AG04449 (cell line): ENCODE measurements at regions not wholly inside any gene's neighbourhood (a gene's known extent, or its start where the extent isn't known, plus 50 kb on each side); places are given as distances from the start of the nearest gene placed in this dataset.

Source experiments
- CTCF ChIA-PET: fragments of 350-600 bp; formaldehyde crosslinking; extraction: SDS; loops from one replicate; lab custom pipeline; 2021; ENCODE audit warnings: antibody characterized with exemption; lab: Yijun Ruan, JAX
- POLR2A ChIA-PET: fragments of 400-600, 350-600 bp; formaldehyde crosslinking; extraction: SDS; loops from one replicate; lab custom pipeline; 2020; ENCODE audit warnings: antibody characterized with exemption, inconsistent platforms; lab: Yijun Ruan, JAX
- DNase-seq: peaks from one replicate; pipeline ENCODE4 v3.0.0-alpha.2; 2010; ENCODE audit warnings: low read depth, low spot score
- H3K4me3 ChIP-seq: 2 replicates; pipeline ENCODE4 v1.5.1; 2011; ENCODE audit warnings: low read depth, mild to moderate bottlenecking, control low read depth, low read length
- TF ChIP-seq, protein P1 (sequence below): IDR thresholded peaks from one replicate; pipeline ENCODE4 v1.5.1; 2011; ENCODE audit warnings: mild to moderate bottlenecking, moderate library complexity, low read length, control low read depth, inconsistent platforms; ENCODE audit not compliant: insufficient read depth; ENCODE audit errors: missing control alignments

DNA sequence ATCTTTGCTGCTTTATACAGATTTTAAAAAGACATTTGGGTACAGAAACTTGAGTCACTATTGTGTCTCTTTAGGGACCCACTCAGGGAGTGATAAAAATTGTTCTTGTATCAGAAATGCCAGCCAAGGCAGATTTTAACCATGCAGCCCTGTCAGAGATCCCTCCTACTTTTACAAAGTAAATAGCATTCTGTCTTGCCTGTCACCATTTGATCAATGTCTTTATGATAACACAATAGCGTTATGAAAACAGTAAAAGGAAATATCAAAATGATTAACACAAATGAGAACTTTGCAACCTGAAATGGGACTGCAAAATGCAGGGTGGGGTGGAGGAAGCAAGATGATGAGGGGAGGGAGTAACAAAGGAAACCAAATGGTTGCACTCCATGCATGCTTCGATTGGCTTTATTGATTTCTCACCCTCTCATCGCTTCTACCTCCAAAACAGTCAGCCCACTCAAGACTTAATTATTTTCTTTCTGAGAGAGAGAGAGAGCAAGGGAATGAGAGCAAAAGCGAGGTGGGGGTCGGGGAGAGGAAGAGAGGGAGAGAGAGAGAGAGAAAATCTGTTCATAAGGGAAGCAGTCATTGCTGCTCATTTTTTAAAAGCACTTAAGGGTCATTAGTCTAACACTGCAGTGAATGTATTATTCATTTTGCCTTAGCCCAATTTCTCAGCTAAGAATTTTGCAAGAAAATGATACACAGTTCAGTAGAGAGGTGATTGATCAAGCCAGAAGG lies 576.5 kb downstream of the CSNK1G3 start:
- DNase-seq, result no peak
- ChIA-PET CTCF (interaction anchor here (1.0 kb wide), 1 partner anchor 11 kb away, joined by 3 read pairs; no protein-coding TSS in a partner anchor), POLR2A (no interaction called here)
- no peak overlapping the region for H3K4me3 ChIP-seq
- TF ChIP-seq, protein P1, sequence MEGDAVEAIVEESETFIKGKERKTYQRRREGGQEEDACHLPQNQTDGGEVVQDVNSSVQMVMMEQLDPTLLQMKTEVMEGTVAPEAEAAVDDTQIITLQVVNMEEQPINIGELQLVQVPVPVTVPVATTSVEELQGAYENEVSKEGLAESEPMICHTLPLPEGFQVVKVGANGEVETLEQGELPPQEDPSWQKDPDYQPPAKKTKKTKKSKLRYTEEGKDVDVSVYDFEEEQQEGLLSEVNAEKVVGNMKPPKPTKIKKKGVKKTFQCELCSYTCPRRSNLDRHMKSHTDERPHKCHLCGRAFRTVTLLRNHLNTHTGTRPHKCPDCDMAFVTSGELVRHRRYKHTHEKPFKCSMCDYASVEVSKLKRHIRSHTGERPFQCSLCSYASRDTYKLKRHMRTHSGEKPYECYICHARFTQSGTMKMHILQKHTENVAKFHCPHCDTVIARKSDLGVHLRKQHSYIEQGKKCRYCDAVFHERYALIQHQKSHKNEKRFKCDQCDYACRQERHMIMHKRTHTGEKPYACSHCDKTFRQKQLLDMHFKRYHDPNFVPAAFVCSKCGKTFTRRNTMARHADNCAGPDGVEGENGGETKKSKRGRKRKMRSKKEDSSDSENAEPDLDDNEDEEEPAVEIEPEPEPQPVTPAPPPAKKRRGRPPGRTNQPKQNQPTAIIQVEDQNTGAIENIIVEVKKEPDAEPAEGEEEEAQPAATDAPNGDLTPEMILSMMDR, result no peak

- ChIA-PET POLR2A (no interaction called here), CTCF (interaction anchor here (1.0 kb wide), 1 partner anchor 10 kb away, joined by 3 read pairs; no protein-coding TSS in a partner anchor)
- no peak for DNase-seq
- no peak overlapping the region for H3K4me3 ChIP-seq
- TF ChIP-seq, protein P1, result no peak
These were observed 575.8 kb downstream of the CSNK1G3 start for GRCh38 chr5:124087752-124088151.

- TF ChIP-seq, protein P1, result no peak
- POLR2A ChIA-PET, result no interaction called here
- CTCF ChIA-PET, result no interaction called here
These were observed 568.3 kb downstream of the CSNK1G3 start for GRCh38 chr5:124080256-124080655.

GRCh38 chr5:124079062-124079461 lies 567.1 kb downstream of the CSNK1G3 start:
- no peak for DNase-seq
- H3K4me3 ChIP-seq, result no peak overlapping the region
- CTCF ChIA-PET, result no interaction called here
- POLR2A ChIA-PET, result no interaction called here
- TF ChIP-seq, protein P1, result no peak

More at GRCh38 chr5:124080256-124080655, 568.3 kb downstream of the CSNK1G3 start:
- H3K4me3 ChIP-seq, result no peak overlapping the region
- no peak for DNase-seq

DNA sequence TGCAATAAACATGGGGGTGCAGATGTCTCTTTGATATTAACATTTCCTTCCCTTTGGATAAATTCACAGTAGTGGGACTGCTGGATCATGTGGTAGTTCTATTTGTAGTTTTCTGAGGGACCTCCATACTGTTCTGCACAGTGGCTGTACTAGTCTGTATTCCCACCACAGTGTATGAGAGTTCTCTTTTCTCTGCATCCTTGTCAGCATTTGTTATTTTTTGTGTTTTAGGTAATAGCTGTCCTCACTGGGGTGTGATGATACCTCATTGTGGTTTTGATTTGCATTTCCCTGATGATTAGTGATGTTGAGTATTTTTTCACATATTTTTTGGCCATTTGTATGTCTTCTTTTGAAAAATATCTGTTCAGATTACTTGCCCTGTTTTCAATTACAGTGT lies 562.5 kb downstream of the CSNK1G3 start:
- CTCF ChIA-PET, result no interaction called here
- POLR2A ChIA-PET, result no interaction called here
- no peak overlapping the region for H3K4me3 ChIP-seq
- TF ChIP-seq, protein P1, result no peak
- DNase-seq, result no peak

DNA sequence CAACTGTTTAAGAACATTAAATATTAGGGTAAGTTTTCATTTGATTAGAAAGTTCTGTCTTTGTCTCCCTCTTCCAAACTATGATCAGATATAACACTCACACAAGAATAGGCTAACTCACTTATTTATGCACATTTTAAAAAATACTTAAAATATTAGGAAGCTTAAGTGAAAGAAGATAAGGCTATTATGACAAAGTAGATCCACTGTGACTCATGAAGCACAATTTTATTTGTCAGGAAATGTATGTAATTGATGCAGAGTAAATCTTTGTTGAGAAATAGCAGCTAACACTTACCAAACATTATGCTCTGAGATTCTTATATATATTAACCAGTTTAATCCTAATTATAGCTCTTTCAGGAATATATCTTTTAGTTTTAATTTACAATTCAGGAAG lies 560.6 kb downstream of the CSNK1G3 start:
- TF ChIP-seq, protein P1, result no peak
- DNase-seq, result no peak
- no peak overlapping the region for H3K4me3 ChIP-seq
- ChIA-PET CTCF (no interaction called here), POLR2A (no interaction called here)
